ENCODE measurements at regions not wholly inside any gene's neighbourhood (a gene's known extent, or its start where the extent isn't known, plus 50 kb on each side); places are given as distances from the start of the nearest gene placed in this dataset.
"Not testable (repeated sequence)": the region's sequence is repeated elsewhere in the genome, so short reads cannot be mapped to it uniquely, and the experiment has no call there.

DNA sequence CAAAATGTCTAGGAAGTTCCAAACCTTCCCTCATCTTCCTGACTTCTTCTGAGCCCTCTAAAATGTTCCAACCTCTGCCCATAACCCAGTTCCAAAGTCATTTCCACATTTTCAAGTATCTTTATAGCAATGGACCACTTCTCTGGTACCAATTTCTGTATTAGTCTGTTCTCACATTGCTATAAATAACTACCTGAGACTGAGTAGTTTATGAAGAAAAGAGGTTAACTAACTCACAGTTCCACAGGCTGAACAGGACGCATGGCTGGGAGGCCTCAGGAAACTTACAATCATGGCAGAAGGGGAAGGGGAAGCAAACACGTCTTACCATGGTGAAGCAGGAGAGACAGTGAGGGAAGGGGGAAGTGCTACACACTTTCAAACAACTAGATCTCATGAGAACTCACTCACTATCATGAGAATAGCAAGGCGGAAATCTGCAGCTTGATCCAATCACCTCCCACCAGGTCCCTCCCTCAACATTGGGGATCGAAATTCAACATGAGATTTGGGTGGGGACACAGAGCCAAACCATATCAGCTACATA, 213.2 kb upstream of the MGAT5 start:
- DNase-seq: not testable (repeated sequence)

DNA sequence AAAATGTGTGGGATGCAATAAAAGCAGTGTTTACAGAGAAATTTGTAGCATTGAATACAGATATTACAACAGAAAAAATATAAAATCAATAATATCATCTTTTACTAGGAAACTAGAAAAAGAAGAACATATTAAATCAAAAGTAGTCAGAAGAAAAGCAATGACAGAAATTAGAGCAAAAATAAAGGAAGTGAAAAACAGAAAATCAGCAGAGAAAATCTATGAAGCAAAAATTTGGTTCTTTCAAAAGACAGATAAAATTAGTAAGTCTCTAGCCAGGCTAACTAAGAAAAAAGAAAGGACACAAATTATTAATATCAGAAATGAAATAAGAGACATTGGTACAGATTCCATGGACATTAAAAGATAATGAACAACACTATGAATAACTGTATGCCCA, 212.0 kb upstream of the MGAT5 start:
- no peak for DNase-seq

DNA sequence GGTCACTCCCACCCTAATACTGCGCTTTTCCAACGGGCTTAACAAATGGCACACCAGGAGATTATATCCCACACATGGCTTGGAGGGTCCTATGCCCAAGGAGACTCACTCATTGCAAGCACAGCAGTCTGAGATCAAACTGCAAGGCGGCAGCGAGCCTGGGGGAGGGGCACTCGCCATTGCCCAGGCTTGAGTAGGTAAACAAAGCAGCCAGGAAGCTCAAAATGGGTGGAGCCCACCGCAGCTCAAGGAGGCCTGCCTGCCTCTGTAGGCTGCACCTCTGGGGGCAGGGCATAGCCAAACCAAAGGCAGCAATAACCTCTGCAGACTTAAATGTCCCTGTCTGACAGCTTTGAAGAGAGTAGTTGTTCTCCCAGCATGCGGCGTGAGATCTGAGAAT, 210.8 kb upstream of the MGAT5 start:
- DNase-seq: not testable (repeated sequence)

DNA sequence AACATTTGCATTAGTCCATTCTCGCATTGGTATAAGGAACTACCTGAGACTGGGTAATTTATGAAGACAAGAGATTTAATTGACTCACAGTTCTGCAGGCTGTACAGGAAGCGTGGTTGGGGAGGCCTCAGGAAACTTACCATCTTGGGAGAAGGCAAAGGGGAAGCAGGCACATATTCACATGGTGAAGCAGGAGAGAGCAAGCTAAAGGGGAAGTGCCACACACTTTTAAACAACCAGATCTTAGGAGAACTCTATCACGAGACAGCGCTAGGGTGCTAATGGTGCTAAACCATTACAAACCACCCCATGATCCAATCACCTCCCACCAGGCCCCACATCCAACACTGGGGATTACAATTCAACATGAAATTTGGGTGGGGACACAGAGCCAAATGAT, 201.7 kb upstream of the MGAT5 start:
- no peak for DNase-seq

DNA sequence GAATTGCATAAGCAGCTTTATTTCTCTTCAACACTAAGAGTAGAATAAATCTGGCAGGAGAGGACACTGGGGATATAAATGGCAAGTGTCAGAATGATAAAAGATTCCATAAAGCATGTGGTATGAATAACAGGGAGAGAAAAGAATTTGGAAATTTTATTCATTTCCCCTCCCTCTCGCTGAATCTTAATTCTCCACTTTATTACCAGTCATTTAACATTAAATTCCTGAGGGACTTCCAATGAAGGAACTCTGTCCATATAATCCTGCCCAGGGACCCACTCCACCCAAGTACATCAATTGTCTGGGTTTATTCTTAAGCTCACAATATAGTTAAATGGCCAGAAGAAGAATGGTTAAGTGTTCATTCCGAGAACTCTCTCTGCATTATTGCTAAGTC, 197.7 kb upstream of the MGAT5 start:
- DNase-seq: no peak

DNA sequence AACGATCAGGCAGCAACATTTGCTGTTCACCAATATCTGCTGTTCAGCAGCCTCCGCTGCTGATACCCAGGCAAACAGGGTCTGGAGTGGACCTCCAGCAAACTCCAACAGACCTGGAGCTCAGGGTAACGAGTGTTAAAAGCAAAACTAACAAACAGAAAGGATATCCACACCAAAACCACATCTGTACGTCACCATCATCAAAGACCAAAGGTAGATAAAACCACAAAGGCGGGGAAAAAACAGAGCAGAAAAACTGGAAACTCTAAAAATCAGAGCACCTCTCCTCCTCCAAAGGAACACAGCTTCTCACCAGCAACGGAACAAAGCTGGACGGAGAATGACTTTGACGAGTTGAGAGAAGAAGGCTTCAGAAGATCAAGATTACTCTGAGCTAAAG, 192.8 kb upstream of the MGAT5 start:
- DNase-seq: not testable (repeated sequence)

DNA sequence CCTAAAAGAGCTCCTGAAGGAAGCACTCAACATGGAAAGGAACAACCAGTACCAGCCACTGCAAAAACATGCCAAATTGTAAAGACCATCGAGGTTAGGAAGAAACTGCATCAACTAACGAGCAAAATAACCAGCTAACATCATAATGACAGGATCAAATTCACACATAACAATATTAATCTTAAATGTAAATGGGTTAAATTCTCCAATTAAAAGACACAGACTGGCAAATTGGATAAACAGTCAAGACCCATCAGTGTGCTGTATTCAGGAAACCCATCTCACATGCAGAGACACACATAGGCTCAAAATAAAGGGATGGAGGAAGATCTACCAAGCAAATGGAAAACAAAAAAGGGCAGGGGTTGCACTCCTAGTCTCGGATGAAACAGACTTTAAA, 191.6 kb upstream of the MGAT5 start:
- not testable (repeated sequence) for DNase-seq

DNA sequence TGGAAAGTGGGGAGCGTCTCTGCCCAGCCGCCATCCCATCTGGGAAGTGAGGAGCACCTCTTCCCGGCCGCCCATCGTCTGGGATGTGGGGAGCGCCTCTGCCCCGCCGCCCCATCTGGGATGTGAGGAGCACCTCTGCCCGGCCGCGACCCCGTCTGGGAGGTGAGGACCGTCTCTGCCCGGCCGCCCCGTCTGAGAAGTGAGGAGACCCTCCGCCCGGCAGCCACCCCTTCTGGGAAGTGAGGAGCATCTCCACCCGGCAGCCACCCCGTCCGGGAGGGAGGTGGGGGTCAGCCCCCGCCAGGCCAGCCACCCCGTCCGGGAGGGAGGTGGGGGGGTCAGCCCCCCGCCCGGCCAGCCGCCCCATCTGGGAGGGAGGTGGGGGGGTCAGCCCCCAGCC, 190.0 kb upstream of the MGAT5 start:
- not testable (repeated sequence) for DNase-seq

DNA sequence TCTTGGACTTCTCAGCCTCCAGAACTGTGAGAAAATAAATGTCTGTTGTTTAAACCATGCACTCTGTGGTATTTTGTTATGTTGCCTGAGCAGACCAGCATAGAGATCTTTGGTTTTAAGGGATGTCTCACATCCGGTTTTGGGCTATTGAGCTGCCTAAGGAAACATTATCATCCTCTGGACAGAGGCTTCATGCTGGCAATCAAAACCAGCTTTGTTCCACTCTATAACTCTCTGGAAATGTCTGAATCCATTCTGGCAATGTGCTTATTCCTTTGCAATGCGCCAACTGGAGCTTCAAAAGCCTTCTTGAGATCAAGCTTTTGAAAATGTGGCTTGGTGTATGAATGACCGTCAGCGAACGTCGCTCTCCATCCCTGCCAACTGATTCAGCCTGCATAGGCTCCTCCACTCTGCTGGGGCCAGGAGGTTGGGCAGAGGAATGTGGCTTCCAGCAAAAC, 183.6 kb upstream of the MGAT5 start:
- no peak for DNase-seq

DNA sequence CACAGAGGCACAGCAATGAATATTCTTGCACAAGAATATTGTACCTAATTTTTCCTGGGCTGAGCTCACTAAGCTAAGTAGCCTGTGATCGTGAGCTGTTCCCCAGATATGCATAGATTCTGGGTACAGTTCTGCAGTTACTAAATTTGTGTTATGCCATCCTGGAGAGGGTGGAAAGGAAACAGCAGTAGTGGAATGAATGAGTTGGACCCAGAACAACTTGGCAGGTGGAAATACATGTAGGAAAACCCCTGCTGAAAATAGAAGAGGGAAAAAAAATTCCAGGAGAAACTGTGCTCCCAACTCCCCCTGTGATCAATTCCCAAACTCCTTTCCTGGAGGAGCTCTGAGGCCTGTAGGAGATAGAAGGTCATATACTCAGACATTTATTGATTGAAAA, 181.5 kb upstream of the MGAT5 start:
- DNase-seq: no peak

DNA sequence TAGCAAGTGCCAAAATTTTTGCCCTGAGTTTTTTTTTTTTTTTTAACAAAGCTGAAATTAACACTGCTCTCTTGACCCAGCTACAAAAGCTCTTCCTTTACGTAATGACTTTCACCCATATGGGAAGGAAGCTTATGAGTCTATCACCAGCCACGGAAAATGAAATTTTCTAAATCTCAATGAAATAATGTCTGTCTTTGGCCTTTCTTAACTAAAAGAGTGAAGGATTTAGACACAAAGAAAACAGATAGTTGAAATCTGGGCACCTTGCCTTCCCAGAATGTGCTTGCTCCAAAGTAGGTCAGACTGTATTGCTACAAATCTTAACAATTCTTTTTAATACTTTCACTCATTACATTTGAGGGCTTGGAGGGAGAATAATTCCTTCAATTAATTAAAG, 180.8 kb upstream of the MGAT5 start:
- DNase-seq: no peak

DNA sequence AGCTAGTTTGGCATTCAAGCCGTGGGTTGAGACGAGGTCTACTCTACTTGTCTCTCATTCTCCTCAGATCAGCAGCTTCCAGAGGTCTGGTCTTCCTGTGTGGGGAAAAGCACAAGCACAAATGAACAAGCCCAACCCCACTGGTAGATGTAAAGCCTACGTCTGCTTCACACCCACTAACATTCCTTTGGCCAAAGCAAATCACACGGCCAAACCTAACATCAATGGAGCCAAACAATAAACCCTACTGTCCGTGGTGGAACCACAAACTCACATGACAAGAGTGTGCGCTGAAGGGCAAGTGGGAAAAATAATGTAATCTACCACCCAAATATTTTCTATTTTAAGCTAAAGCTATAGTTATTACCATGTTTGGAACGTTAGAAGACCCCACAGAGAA, 179.3 kb upstream of the MGAT5 start:
- no peak for DNase-seq

DNA sequence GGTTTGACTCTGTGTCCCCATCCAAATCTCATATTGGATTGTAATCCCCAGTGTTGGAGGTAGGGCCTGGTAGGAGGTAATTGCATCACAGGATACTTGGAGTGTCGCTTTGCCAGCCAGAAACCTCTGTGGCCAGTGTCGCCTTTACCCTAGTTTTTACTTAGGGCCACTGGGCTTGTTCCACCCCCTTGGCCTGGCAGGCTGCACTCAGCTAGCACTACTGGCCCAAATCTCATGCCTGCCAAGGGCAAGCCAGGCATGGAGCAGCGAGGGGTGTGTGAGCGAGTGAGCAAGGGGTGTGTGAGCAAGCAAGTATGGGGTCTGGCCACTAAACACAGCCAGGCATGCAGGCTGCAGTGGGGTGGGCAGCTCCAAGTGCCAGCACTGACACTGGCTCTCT, 178.7 kb upstream of the MGAT5 start:
- DNase-seq: no peak

DNA sequence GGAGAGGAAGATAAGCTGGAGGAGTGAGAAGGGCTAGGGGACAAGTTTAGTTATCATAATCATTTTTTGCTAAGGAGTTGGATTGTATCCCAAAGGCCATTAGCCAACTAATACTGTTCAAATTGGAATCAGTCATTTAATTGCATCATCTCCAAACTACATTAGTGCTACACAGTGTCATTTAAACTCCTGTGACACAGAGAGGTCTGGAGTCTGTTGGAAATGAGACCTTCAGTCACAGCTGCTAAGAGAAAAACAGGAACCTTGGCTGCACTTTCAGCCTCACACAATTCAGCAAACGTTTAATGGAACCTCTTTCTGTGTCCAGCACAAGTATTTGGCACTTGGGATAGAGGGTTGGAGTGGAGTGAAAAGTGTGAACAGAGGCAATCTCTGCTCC, 175.5 kb upstream of the MGAT5 start:
- DNase-seq: no peak

DNA sequence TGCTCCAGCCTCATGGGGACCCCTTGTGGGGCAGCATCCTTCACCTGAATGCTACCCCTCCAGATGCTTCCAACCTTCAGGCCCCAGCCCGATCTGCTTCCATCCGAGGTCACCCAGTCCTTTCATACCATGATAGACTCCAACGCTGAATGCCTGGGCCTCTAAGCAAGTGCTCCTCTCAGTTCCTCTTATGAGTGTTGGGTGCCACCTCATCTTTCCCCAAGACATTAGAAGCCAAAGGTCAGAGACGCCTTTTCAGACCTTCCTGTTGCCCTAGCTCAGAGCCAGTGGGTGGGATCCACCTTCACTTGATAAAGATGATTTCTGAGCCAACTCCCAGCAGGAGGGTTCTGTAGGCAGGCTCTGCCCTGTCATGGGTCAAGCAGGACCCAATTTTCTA, 174.5 kb upstream of the MGAT5 start:
- DNase-seq: no peak

DNA sequence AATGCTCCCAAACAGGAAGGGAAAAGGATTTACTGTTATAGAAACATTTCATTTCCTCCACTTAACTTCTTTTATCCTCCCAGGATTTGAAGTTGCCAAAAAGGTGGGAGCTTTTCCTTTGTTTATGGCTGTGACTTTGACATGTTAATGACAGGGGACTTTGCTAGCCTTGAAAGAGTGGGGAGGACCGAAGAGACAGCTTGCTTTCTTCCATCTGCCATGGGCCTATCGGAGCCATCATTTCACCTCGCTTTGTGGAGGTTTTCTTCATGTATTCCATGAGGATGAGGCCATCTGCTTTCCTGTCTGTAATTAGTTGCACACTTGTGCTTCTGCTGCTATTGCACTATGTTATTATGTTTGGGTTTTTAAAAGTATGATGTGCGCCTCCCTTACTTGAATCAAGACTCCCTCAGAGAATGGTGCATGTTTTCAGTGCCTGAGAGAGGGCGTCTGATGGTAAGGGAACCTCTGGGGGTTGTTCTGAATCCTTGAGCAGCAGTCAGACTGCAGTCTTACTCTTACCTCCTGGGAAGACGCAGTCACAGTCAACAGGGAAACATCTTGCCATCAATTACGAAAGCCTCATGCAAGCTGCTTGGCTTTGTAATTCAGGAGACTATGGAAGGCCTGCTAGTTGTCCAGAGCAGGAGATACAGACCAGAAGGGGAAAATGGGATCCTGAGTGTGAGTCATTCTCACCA, 173.3 kb upstream of the MGAT5 start:
- no peak for DNase-seq

DNA sequence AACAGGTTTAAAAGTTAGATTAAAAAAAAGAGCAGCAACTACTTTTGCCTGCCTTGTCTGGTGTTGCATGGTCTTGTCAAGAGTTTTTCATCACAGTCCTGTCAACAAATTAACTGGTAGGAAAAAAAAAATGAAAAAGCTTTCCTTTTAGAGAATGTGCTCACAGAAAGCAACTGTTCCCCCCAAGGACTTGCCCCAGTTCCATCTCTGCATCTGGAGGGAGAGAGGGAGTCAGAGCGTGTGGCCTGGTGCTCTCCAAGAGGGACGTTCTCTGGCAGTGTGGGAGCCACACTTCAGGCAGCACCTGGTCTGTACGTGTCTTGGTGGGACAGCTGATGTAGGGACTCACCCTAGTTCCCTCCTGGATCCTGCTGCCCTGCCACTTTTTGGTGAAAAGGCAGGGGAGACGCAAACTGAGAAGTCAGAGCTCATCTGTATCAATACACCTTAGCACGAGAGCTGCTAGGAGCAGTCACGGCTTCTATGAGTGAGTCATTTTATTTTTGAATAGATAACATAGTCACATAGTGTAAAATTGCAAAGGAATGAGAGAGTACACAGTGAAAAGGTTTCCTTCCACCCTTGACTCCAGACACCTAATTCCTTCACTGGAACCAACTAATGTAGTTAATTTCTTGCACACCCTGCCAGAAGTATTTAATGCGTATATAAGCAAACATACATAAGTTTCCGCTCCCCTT, 172.5 kb upstream of the MGAT5 start:
- no peak for DNase-seq

DNA sequence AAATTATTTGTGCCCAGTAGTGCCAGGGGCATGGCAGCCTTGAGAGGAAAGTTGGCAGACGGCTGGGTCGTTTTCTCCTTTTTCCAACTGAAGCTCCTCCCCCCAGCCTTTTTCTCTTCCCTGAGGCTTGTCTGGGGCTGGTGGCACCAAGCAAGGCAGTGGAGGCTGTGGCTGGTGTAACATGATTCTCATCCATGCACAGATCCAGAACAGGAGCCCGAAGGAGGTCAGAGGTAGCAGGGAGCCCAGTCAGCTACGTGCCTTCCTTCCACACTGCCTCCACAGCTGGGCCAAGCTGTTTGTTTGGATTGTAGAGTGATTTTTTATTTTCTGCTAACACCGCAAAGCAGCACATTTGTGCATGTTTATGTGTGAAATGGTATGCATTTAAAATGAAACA, 170.3 kb upstream of the MGAT5 start:
- no peak for DNase-seq

DNA sequence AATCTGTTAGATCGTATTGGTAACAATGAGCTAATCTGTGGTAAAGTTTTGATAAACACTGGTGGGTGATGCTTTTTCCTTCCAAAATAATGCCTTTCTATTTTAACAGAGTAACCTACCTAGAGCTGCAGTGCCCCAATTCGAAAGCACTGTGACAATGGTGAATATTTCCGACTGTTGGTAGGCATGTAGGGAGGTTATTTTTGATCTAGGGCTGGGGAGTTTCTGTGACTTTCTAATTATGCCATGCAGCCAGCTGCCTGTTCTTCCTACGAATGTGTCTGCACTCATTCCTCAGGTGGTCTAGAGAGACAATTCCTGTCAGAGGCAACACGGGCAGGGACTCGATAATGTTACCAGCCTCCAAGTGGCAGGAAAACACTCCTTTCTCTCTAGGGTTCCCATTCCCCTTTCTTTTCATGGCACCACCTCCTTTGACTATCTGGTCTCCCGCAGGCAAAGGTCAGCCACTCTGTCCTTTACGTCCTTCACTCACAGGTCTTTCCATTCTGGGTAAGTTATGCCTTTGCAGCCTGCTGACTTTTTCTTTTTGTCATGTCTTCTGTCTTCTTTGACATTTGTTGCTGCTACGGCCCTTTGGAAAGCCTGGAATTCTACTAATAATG, 167.2 kb upstream of the MGAT5 start:
- DNase-seq: no peak

DNA sequence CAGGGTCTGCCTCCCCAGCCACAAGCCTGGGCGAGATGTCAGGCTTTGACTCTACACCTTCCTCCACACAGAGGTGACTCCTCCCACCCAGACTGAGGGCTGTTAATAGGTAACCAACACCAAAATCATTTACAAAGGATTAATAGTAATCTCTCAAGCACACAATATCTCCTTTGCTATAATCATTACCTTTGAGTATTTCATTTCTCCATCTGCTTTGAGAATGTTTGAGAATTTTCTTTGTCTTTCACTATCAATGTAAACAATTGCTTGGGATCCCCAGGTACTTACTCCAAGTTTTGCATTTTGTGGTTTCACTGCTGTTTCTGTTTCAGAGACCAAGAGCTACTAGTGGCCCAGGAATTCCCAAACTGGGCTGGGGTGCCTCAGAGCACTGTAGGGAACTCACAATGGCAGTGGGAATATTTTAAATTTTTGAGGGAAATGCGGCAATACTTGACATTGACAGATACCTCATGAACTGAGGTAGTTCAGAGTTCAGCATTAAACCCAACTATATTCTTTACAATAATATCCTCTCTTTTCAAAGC, 166.4 kb upstream of the MGAT5 start:
- DNase-seq: no peak

DNA sequence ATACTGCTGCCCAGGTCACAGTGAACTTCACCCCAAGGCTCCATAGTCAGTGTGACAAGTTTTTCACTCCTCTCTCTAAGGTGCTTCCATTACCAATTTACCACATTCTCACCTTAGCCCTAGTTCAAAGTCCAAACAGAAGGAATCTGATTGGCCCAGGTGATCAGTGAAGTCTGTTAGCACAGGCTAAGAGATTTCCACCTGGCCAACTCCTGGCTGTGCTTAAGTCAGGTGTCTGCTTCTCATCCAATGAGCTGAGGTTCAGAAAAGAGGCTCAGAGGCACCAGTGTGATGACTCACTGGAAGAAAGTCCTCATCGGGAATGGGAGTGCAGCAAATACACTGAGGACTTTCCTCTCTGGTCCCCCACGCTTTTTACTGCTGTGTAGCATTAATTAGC, 164.4 kb upstream of the MGAT5 start:
- DNase-seq: no peak

DNA sequence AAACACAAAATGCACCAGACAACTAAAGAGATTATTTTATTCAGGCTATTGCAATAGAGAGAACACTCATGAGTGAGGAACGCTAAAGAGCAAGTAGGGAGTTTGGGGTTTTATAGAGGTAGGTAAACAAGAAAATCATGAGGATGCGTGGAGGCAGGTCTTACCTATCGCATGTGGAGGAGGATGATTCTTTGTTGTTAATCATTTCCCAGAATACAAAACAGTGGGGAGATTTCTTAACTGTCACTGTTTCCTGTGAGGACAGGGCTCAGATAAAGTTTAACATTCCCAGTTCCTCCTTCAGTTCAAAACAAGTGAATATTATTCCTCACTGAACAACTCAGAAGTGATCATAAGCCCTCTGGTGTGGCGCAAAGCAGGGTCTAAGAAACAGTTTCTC, 156.1 kb upstream of the MGAT5 start:
- no peak for DNase-seq

DNA sequence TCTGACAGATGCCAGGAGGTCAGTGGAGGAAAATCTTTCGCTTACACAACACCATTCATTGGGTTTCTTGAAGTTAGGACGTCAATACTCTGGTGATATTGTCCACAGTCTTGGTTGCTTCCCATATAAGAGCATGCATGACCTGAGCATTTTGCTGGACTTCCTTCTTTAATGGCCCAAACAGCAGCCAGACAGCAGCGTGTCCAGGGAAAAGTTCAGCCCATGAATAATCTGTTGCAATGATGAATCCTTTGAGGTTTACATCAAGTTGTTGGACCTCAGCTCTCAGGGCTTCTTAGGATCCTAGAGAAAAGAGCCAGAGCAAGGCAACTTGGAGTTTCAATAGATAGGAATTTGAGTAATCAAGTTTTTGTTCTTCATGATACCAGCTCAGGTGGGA, 155.6 kb upstream of the MGAT5 start:
- DNase-seq: no peak

DNA sequence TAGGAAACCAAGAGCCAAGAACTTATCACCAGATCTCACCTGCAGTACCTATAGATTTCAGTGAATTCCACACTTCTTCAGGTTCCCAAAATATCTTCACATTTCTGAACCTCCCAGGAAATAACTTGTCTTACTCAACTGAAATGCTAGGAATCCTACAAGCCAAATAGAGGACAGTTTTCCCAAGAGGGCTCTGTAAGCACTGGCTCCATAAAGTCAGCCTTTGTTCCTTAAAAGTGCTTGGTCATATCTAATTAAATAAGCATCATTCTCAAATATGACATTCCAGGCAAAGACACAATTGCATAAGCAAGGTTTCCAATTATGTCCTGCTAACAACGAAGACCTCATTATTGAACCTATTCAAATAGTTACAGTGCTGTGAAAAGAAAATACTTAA, 154.6 kb upstream of the MGAT5 start:
- DNase-seq: no peak

All from stimulated activated CD4-positive, alpha-beta T cell treated with anti-CD3 and anti-CD28 coated beads, Interleukin-4, amount 100 ng/mL, for 1 hour (primary cell).